SIG-M5 treated with dmso at 0.1 percent for 504 hours (cell line): ENCODE measurements at regions not wholly inside any gene's neighbourhood (a gene's known extent, or its start where the extent isn't known, plus 50 kb on each side); places are given as distances from the start of the nearest gene placed in this dataset.

Experiments used
- DNase-seq: peaks from one replicate; lab custom pipeline; 2025; ENCODE audit not compliant: unreplicated experiment; lab: John Stamatoyannopoulos, UW

DNA sequence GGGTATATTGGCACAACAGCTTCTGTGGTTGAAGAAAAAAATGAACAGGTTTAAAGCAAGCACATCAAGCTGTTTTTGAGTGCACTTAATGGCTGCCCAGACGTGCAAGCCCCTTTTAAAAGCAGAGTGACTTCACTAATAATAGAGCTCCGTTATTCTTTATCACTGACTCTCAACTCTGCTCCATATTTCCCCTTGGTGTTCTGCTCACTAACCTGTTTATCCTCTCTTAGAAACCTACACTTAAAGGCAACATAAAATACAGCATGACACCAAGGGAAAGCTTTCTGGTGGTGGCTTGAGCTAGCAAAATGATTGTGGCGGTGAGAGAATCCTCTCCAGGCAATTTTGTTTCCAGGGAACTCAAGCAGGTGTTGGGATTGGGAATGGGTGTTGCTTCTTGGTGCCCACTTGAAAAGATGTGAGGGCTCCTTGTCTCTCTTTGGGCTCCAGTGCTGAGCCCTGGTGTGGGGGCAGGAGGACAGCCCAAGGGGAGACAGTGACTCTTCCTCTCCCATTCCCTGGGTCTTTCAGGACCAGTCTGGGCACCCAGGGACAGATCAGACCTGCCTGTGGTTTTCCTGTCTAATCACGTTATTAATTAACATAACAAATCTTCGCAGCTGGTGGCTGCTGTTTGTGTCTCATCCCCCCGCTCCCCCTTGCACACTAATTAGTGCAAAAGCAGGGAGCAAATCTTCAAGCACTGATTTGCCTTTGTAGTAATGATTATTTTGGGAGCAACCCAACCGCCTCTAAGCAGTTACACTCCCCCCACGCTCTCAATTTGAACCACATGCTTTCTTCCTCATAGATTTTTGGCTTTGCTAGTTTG, 289.4 kb upstream of the CXCR4 start:
- DNase-seq = no peak

DNA sequence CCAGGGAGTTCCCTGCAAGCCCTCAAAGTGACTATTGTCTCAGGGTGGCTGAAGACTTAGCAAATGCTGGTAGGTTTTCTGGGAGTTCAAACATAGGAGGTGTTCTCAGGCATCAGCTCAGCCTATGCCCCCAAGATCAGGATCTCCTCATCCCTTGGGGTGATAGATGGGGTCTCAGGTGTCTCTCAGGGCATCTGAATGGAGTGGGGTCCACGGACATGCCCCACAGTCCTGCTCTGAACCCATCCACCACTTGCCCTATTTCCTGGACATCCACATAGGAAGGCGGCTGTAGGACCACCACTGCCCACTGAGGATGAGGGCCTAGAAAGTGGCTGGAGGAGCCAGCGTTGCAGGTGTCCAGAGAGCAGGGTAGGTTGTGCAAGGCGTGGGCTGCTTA, 287.0 kb upstream of the CXCR4 start:
- DNase-seq = no peak

DNA sequence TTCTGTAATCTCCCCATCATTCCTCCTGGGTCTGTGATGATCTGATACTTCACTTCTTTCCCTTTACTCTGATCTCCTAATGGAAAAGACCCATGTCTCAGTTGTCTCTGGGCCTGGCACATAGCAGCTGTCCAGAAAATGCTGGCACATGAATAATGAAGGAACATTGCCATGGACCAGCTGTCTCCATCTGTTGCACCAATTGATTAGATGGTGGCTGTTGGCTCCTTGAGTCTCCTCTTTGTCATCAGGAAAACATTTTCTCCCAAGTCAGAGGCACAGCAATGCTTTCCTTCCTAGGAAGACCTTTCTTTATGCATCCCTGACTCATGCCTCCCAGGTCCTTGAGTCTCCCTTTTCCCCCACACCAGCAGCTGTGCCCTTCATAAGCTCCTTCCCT, 286.2 kb upstream of the CXCR4 start:
- DNase-seq = no peak

DNA sequence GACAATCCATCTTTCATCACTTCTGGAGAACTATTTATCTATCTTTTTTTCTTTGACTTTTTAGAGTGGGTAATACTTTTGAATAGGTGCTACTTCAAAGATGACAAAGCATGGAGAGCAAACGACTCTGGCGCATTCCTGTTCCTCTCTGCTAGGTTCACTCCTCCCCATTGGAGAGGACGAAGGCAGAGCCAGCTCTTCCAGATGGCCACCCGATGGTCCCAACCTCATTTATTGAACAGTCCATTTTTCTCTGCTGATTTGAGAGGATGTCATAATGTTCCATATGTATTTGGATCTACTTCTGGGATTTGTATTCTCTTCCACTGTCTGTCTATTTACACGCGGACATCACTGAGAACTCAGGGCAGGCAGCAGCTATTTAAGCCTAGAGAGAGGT, 284.3 kb upstream of the CXCR4 start:
- no peak for DNase-seq

DNA sequence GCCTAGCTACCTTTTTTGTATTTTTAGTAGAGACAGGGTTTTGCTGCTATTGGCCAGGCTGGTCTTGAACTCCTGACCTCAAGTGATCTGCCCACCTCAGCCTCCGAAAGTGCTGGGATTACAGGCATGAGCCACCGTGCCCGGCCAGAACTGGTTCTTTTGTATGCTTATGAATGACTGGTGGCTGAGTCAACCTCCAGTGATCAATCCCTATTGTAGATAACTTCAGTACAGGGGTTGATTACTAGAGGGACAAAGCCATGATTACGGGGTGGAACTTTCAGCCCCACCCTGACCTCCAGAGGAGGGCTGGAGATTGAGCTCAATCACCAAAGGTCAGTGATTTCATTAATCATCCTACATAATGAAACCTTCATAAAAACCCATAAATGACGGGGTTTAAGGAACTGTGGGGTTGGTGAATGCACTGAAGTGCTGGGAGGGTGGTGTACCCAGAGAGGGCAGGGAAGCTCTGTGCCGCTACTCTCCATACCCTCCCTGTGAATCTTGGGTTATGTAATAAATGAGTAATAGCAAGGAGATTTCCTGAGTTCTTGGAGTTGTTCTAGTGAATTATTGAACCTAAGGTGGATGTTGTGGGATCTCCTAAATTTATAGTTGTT, 281.8 kb upstream of the CXCR4 start:
- no peak for DNase-seq

DNA sequence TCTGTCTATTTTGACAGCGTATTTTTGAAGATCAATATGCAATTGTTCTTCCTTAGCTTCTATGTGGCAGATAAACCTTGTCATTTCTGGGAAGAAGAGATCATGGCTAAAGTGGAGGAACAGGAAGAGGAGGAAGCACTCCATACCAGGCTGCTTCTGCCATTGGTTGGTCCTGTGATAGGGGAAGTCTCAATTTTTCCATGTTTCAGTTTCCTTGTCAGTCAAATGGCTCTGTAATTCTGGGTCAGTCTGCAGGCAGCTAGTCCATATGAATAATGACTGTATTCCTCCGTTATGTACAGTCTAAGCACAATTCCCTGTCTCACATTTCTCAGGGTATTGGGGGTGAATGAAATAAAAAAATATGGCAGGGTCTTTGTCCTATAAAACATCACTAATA, 277.6 kb upstream of the CXCR4 start:
- DNase-seq = no peak

DNA sequence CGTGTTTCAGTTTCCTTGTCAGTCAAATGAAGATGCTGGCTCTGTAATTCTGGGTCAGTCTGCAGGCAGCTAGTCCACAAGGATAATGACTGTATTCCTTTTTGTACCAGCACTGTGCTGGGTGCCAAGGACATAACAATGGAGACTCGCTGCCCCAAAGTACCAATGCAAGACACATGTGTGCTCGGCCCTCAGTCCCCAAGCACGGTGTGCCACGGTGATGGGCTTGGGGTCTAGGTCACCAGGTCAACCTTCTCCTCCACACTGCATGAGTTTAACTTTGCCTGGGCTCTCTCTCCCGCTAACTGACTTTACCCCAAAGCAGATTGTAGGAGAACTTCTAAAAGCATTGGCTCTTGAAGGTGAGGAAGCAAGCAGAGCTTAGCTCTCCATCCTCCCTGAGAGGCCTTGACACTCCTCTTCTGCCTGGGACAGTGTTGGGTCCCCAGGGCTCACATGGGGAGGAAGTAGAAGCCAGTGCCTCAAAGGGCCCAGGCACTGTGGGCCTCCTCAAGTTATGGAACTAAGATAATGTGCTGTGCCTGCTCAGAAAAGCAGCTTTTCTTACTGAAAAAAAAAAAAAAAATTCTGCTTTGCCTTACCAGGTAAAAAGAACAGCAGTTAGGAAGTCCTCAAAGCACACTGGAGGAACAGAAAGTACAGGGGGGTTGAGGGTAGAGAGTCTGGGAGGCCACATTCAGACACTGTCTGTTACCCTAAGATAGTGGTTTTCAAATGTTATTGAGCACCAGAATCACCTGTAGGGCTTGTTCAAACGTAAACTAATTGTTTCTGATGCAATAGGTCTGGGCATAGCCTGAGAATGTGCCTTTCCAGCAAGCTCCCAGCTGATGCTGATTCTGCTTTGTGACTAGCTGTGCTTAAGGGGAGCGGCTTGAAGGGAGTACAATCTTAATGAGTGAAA, 276.4 kb upstream of the CXCR4 start:
- DNase-seq = no peak

DNA sequence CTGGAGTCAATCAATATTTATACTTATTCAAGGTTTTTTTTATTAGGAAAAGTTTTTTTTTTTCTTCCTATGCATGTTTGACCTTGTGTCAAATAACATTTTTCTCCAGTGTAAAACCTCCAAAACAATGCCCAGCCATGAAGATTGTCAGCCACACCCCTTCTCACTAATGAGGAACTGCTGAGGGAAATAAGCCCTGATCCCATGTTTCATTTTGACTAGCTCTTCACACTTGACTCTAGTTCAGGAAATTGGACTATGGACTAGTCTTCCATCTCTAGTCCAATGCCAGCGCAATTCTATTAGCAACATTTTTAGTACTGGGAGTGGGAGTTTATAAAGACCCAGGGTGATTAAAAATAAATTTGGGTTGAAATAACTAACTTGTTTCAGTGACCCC, 275.6 kb upstream of the CXCR4 start:
- peak; percentile 84 for DNase-seq

DNA sequence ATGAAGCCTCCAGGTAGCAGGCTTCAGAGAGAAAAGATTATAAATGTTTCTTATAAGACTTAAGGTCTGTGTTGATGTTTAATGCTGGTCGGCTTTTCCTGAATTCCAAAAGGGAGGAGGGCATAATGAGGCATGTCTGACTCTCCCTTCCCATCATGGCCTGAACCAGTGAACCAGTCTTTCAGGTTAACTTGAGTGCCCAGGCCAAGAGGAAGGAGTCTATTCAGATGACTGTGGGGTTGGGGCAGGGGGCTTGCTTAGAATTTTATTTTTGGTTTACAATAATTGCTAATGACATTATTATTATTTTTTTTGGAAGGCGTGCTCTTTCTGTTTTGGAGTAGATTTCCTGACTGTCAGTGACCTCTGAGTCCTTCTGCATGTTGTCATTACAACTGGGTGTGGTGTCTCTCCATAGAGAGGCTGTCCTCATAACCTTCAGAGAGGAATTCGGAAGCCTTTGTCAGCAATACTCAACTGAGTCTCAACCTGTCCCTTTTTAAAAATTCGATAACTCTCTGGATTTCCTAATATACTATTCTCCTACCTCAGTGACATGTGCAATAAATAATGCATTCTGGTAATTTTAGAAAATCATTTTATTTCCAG, 275.1 kb upstream of the CXCR4 start:
- no peak for DNase-seq

DNA sequence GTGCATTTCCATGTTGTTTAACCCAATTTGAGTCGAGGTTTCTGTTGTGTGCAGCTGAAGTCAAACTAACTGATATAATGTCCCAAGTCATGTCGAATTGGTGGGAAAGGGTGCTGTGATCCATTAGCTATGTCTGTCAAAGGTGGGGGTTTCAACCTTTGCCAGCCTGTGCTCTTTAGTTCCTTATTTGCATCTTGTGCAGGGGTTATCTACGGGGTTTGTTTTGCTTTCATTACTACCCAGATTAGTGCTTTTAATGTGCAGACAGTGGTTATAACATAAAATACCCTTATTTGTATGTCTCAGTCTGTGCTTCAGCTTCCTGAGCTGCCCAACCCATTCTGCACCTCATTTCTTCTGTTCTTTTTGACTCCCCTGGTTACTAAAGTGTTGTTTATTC, 271.9 kb upstream of the CXCR4 start:
- DNase-seq = no peak

DNA sequence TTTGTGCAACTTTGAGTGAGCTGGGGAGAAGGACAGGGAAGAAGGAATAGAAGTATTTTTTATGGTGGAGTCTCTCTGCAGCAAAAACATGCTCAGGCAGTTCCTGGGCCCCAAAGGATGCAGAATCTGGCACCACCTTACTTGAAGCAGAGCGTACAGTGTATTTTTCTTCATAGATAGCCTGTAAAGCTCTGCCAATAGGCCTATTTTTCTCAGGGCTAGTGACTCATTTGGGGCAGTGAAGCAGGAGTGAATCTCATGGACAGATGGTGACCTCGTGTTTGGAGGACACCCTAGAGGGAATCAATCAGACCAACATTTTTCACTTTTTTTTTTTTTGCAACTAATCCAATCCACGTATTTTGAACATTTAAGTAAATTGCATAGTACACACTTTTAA, 268.1 kb upstream of the CXCR4 start:
- no peak for DNase-seq

DNA sequence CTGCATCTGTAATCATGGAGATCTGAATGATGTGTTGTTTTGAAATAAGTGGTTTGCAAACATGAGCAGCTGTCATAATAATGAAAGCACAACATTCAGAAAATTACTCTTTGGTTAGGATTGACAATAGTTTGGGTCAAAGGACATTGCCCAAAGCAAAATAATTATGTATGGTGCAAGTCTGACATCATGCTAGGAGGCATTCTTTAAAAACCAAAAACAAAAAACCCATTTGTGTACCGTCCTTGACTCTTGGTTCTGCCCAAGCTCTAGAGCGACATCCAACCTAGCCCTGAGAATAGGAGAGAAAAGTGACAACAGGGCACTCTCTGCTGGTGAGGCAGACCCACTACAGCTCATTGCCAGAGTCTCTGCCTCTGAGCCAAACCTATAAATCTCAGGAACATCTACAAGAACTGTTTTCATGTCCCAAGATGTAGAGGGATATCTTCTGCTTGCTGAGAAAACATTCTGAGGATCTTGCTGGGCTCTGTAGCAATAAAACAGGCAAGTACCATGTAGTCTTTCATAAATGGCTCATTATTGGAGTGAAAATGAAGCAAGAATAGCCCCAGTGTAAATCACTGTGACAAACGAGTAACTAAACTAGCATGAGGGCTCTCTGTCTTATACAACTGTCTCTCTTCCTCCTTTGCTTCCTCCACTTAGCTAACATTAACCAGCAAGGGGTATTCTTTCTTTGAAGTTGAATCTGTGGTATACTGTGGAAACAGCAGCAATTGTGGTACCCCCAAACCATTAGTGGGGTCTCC, 266.8 kb upstream of the CXCR4 start:
- peak; percentile 81 for DNase-seq

DNA sequence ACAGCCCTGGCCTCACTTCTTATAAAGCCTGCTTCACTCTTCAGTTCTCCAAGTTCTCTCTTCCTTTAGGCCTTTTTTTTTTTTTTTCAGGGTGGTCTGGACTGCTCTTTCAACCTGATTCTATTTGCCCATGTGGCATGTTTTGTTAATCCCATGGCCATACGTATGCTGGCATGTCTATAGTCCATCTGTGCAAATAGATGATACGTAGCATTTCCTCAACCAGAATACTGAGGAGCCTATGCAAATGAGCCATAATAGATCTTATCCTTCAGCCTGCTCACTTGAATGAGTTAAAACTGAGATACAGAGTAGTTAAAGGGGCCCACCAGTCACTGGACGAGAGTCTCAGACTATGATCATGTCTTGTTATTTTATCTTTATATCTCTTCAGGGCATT, 265.2 kb upstream of the CXCR4 start:
- no peak for DNase-seq

DNA sequence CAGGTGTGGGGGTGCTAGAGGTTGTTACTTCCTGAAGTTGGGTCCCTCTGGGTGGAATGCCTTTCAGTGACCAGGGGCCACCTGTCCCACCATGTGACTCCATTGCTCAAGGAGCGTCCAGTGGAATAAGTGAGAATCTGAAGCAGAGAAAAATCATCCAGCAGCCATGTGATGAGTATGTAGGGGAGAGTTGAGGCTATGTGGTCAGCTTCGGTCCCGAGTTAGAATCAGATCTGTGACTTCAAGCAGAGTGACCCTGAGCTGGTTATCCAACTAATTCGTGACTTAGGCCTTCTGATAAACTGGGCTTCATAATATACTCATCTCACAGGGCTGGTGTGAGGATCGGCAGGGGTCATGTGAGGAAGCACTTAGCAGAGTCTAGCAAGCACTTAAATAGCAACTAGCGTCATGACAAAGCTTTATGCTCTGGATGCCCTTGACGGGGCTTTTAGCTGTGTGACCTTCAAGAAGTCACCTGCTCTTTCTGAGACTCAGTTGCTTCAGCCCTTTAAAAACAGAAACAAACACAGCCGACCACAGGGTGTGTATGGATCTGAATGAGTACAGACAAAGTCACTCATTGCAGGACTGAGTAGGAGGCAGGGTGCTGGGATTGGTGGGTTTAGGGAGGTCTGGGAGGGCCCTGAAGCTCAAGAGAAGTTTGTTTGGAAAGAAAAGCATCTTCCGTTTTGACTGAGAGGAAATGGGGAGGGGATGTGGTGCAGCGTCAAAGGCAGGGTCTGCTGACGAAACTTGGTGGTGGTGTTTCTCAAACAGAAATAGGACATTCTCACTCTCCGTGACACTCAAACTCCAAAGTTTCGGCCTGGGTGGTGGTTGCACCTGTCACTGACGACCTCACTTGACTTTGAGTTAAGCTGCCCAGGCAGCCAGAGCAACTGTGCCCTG, 264.0 kb upstream of the CXCR4 start:
- DNase-seq = peak; percentile 94

DNA sequence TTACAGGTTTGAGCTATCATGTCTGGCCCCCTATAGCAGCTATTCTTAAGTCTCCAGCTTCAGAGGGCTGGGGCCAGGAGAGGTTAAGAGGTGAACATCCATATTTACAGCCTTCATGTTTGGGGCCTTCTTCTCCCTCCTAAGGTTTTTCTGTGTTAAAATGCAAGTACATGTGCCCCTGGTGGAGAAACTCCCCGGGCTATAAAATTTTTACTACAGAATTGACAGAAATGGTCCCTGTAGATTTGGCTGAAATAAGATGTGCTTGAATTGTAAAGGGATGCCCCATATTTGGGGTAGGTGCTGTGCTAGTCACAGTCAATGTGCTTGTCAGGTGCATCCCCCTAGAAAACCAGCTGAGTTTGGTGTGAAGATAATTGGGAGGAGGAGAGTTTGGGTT, 263.3 kb upstream of the CXCR4 start:
- DNase-seq = no peak

DNA sequence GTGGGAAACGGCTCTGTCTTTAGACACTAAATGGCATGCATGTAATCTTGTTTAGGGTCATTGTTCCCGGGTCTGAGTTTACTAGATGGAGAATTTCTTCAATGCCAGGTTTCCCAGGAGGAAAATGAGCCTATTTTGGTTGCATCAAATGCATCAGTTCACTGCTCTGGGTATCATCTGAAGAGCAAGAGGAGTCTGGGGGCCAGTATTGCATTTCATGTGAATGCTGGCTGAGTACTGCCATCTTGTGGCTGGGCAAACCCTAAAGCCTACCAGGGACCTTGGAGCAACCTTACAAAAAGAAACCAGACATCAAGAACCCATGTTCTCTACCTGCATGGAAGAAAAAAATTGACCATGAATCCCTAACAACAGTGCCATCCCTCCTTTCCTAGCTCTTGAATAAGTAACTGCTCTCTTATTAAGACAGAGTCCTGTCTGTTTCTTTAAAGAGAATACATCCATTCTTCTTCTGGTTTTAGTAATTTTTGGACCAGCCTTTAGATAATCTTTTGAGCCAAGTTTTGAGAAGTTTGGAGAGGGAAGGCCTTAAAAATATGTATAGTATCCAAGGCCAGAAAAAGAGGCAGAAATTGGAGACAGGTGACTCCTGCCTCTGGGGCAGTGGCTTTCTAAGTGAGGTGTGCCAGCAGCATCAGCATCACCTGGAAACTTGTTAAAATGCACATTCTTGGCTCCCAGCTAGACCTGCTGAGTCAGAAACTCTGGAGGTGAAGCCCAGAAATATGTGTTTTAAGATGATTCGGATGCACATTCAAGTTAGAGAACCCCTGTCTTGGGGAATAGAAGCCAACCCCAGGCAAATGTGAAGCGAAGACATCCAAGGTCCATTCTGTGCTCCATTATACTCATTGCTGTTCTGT, 261.0 kb upstream of the CXCR4 start:
- peak; percentile 81 for DNase-seq

DNA sequence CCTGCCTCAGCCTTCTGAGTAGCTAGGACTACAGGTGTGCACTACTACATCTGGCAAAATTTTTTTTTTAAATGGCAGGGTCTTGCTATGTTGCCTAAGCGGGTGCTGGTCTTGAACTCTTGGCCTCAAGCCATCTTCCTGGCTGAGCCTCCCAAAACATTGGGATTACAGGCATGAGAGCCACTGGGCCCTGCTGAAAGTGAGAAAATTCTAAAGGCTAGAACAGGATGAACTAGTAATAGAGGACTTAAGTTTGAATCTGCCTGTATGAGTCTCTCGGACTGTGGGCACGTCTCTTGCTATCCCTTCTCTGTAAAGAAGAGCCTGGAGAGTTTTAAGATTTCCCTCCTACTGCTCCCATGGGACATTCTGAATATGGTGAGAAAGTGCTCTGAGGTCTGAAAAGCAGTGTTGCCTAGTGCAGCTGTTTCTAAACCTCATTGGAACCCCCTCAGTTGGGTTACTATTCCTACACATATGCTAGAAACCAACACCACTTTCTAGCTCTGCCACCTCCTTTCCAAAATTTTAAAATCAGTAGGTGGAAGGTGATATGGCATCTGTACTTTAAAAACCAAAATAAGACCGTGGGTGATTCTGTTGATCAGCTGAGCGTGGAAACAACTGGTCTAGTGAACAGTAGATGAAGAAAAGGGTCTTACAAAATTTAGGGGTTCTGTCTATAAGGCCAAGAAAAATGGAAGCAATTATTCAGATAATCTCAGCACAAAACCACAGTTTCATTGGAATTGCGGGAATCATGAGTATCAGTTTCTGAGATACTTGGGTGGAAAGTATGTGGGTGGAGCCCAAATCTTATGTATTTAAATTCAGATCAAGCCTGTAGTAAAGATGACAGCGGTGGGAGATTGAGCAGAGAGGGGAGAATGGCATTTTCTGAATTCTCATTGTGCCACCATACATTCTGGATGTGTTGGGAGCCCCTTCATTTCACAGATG, 259.8 kb upstream of the CXCR4 start:
- DNase-seq = no peak
